ENCODE measurements at regions not wholly inside any gene's neighbourhood (a gene's known extent, or its start where the extent isn't known, plus 50 kb on each side); places are given as distances from the start of the nearest gene placed in this dataset.

GRCh38 chr20:22496817-22497216, 87.6 kb downstream of the FOXA2 start:
- H3K36me3 ChIP-seq (replicated peaks): no peaks in the 10 kb centered on the region
- H3K4me3 ChIP-seq: no peak overlapping the region
- no peaks in the 10 kb centered on the region for H3K9me3 ChIP-seq
- no peaks in the 10 kb centered on the region for H3K4me1 ChIP-seq
- no peak for DNase-seq (ENCODE audit: low spot score in 2 of 2)
- no peaks in the 10 kb centered on the region for H3K27me3 ChIP-seq (ENCODE audit: low read depth)
- in situ Hi-C loops (cut with MboI; ENCODE audit: low sequenced_read_pairs): no loop called here

- in situ Hi-C loops (cut with MboI; ENCODE audit: low sequenced_read_pairs): no loop called here
- Histone ChIP-seq H3K27me3 (ENCODE audit: low read depth) (no peaks in the 10 kb centered on the region), H3K4me3 (no peak overlapping the region), H3K4me1 (no peaks in the 10 kb centered on the region), H3K36me3 (replicated peaks) (no peaks in the 10 kb centered on the region), H3K9me3 (no peaks in the 10 kb centered on the region)
- DNase-seq (ENCODE audit: low spot score in 2 of 2): no peak
Observed at GRCh38 chr20:22495789-22496188, 88.6 kb downstream of the FOXA2 start.

GRCh38 chr20:22495172-22495571, 89.2 kb downstream of the FOXA2 start:
- Histone ChIP-seq H3K27me3 (ENCODE audit: low read depth) (no peaks in the 10 kb centered on the region), H3K9me3 (no peaks in the 10 kb centered on the region), H3K4me1 (no peaks in the 10 kb centered on the region), H3K4me3 (no peak overlapping the region), H3K36me3 (replicated peaks) (no peaks in the 10 kb centered on the region)
- no peak for DNase-seq (ENCODE audit: low spot score in 2 of 2)
- in situ Hi-C loops (cut with MboI; ENCODE audit: low sequenced_read_pairs): no loop called here

GRCh38 chr20:22492497-22492896, 91.9 kb downstream of the FOXA2 start:
- in situ Hi-C loops (cut with MboI; ENCODE audit: low sequenced_read_pairs): no loop called here
- no peak for DNase-seq (ENCODE audit: low spot score in 2 of 2)
- H3K27me3 ChIP-seq (ENCODE audit: low read depth): no peaks in the 10 kb centered on the region
- H3K4me3 ChIP-seq: no peak overlapping the region
- H3K9me3 ChIP-seq: no peaks in the 10 kb centered on the region
- no peaks in the 10 kb centered on the region for H3K4me1 ChIP-seq
- no peaks in the 10 kb centered on the region for H3K36me3 ChIP-seq (replicated peaks)

- no peak for DNase-seq (ENCODE audit: low spot score in 2 of 2)
Observed at GRCh38 chr20:22491194-22491505, 93.2 kb downstream of the FOXA2 start.

GRCh38 chr20:22490287-22491193, 93.8 kb downstream of the FOXA2 start:
- Histone ChIP-seq H3K9me3 (no peaks in the 10 kb centered on the region), H3K36me3 (replicated peaks) (no peaks in the 10 kb centered on the region), H3K27me3 (ENCODE audit: low read depth) (no peaks in the 10 kb centered on the region), H3K4me1 (no peaks in the 10 kb centered on the region), H3K4me3 (no peak overlapping the region)
- in situ Hi-C loops (cut with MboI; ENCODE audit: low sequenced_read_pairs): no loop called here
- no peak for DNase-seq (ENCODE audit: low spot score in 2 of 2)

More at GRCh38 chr20:22491194-22491505, 93.2 kb downstream of the FOXA2 start:
- Histone ChIP-seq H3K4me3 (no peak overlapping the region), H3K36me3 (replicated peaks) (no peaks in the 10 kb centered on the region), H3K27me3 (ENCODE audit: low read depth) (no peaks in the 10 kb centered on the region), H3K9me3 (no peaks in the 10 kb centered on the region), H3K4me1 (no peaks in the 10 kb centered on the region)
- in situ Hi-C loops (cut with MboI; ENCODE audit: low sequenced_read_pairs): no loop called here

- DNase-seq (ENCODE audit: low spot score in 2 of 2): no peak
- in situ Hi-C loops (cut with MboI; ENCODE audit: low sequenced_read_pairs): no loop called here
- Histone ChIP-seq H3K36me3 (replicated peaks) (no peaks in the 10 kb centered on the region), H3K4me1 (no peaks in the 10 kb centered on the region), H3K27me3 (ENCODE audit: low read depth) (no peaks in the 10 kb centered on the region), H3K4me3 (no peak overlapping the region), H3K9me3 (no peaks in the 10 kb centered on the region)
Observed at GRCh38 chr20:22489626-22490286, 94.6 kb downstream of the FOXA2 start.

- Histone ChIP-seq H3K27me3 (ENCODE audit: low read depth) (no peaks in the 10 kb centered on the region), H3K36me3 (replicated peaks) (no peaks in the 10 kb centered on the region), H3K4me1 (no peaks in the 10 kb centered on the region), H3K9me3 (no peaks in the 10 kb centered on the region; the same call in 1 of the 2 replicates), H3K4me3 (no peak overlapping the region)
- in situ Hi-C loops (cut with MboI; ENCODE audit: low sequenced_read_pairs): no loop called here
- no peak for DNase-seq (ENCODE audit: low spot score in 2 of 2)
Observed at GRCh38 chr20:22480336-22480735, 104.0 kb downstream of the FOXA2 start.

GRCh38 chr20:22475662-22476061, 108.7 kb downstream of the FOXA2 start:
- Histone ChIP-seq H3K27me3 (ENCODE audit: low read depth) (no peaks in the 10 kb centered on the region), H3K4me3 (no peak overlapping the region), H3K36me3 (replicated peaks) (no peaks in the 10 kb centered on the region), H3K4me1 (no peaks in the 10 kb centered on the region), H3K9me3 (no peaks in the 10 kb centered on the region; the same call in 1 of the 2 replicates)
- DNase-seq (ENCODE audit: low spot score in 2 of 2): no peak
- in situ Hi-C loops (cut with MboI; ENCODE audit: low sequenced_read_pairs): no loop called here

GRCh38 chr20:22474224-22474623, 110.1 kb downstream of the FOXA2 start:
- no peak for DNase-seq (ENCODE audit: low spot score in 2 of 2)
- no peaks in the 10 kb centered on the region for H3K27me3 ChIP-seq (ENCODE audit: low read depth)
- H3K4me3 ChIP-seq: no peak overlapping the region
- no peaks in the 10 kb centered on the region for H3K4me1 ChIP-seq
- H3K9me3 ChIP-seq: no peaks in the 10 kb centered on the region; the same call in 1 of the 2 replicates
- in situ Hi-C loops (cut with MboI; ENCODE audit: low sequenced_read_pairs): no loop called here
- H3K36me3 ChIP-seq (replicated peaks): no peaks in the 10 kb centered on the region

- DNase-seq (ENCODE audit: low spot score in 2 of 2): no peak
- H3K4me3 ChIP-seq: no peak overlapping the region
- in situ Hi-C loops (cut with MboI; ENCODE audit: low sequenced_read_pairs): no loop called here
- H3K36me3 ChIP-seq (replicated peaks): no peaks in the 10 kb centered on the region
- no peaks in the 10 kb centered on the region for H3K27me3 ChIP-seq (ENCODE audit: low read depth)
- H3K9me3 ChIP-seq: no peaks in the 10 kb centered on the region; the same call in 1 of the 2 replicates
- H3K4me1 ChIP-seq: no peaks in the 10 kb centered on the region
Observed at GRCh38 chr20:22473293-22473692, 111.1 kb downstream of the FOXA2 start.

- in situ Hi-C loops (cut with MboI; ENCODE audit: low sequenced_read_pairs): no loop called here
- no peak for DNase-seq (ENCODE audit: low spot score in 2 of 2)
- H3K4me3 ChIP-seq: no peak overlapping the region
Observed at GRCh38 chr20:22472447-22473100, 111.8 kb downstream of the FOXA2 start.

GRCh38 chr20:22471156-22471836, 113.1 kb downstream of the FOXA2 start:
- Histone ChIP-seq H3K36me3 (replicated peaks) (no peaks in the 10 kb centered on the region), H3K9me3 (no peaks in the 10 kb centered on the region), H3K4me1 (no peaks in the 10 kb centered on the region), H3K4me3 (no peak overlapping the region), H3K27me3 (ENCODE audit: low read depth) (no peaks in the 10 kb centered on the region)
- DNase-seq (ENCODE audit: low spot score in 2 of 2): no peak
- in situ Hi-C loops (cut with MboI; ENCODE audit: low sequenced_read_pairs): no loop called here

More at GRCh38 chr20:22472447-22473100, 111.8 kb downstream of the FOXA2 start:
- Histone ChIP-seq H3K4me1 (no peaks in the 10 kb centered on the region), H3K36me3 (replicated peaks) (no peaks in the 10 kb centered on the region), H3K27me3 (ENCODE audit: low read depth) (no peaks in the 10 kb centered on the region), H3K9me3 (no peaks in the 10 kb centered on the region; the same call in 1 of the 2 replicates)
